ENCODE measurements at regions not wholly inside any gene's neighbourhood (a gene's known extent, or its start where the extent isn't known, plus 50 kb on each side); places are given as distances from the start of the nearest gene placed in this dataset.

DNA sequence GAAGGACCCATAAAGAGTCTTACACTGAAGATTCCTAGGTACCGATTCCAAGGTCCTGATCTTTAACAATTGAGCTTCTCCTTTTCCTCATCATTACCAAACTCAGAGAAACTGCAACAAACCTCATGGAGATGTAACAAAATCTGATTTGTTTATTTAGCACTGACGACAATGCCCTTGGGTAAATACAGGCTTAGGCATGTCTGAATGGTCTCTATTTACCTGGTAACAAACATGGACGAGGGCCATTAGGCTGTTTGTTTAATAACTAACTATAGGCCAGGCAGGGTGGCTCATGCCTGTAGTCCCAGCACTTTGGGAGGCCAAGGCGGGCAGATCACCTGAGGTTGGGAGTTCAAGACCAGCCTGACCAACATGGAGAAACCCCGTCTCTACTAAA lies 333.3 kb downstream of the AGTPBP1 start:
- H4K20me1 ChIP-seq (ENCODE audit: insufficient read depth): no peaks in the 10 kb centered on the region
- H3K4me2 ChIP-seq (ENCODE audit: low read length): no peak overlapping the region
- no peak overlapping the region for H3K9ac ChIP-seq (ENCODE audit: low read length)
- no peak overlapping the region for H3K4me3 ChIP-seq (ENCODE audit: low read length)
- H3F3A ChIP-seq (ENCODE audit: insufficient read depth, low read length, poor library complexity, severe bottlenecking): no peaks in the 10 kb centered on the region
- H3K9me2 ChIP-seq (ENCODE audit: insufficient read depth, low read length): no peaks in the 10 kb centered on the region
- H3K27me3 ChIP-seq (ENCODE audit: insufficient read depth, low read depth, low read length): no peaks in the 10 kb centered on the region
- H3K27ac ChIP-seq (ENCODE audit: low read length): no peak overlapping the region
- no peaks in the 10 kb centered on the region for H3K9me3 ChIP-seq (ENCODE audit: low read length)
- H2AFZ ChIP-seq (ENCODE audit: low read depth, low read length): no peak overlapping the region
- H3K79me2 ChIP-seq (replicated peaks; ENCODE audit: insufficient read depth, low read length): no peaks in the 10 kb centered on the region
- TF ChIP-seq RAD21 (conservative IDR thresholded peaks at IDR 0.05) (no peak), TAF1 (IDR thresholded peaks at IDR 0.05; ENCODE audit: low read depth) (no peak), CTCF (IDR thresholded peaks at IDR 0.05; ENCODE audit: poor library complexity, severe bottlenecking) (no peak), POLR2AphosphoS5 (IDR thresholded peaks at IDR 0.05) (no peak), EP300 (conservative IDR thresholded peaks at IDR 0.05; ENCODE audit: poor library complexity, severe bottlenecking) (no peak), EZH2 (IDR thresholded peaks at IDR 0.05; ENCODE audit: borderline replicate concordance, insufficient read depth, low read length, poor library complexity, severe bottlenecking) (no peak), SMC3 (conservative IDR thresholded peaks at IDR 0.05; ENCODE audit: poor library complexity) (no peak), MXI1 (conservative IDR thresholded peaks at IDR 0.05; ENCODE audit: poor library complexity, severe bottlenecking) (no peak)
- TF ChIP-seq, protein P1, sequence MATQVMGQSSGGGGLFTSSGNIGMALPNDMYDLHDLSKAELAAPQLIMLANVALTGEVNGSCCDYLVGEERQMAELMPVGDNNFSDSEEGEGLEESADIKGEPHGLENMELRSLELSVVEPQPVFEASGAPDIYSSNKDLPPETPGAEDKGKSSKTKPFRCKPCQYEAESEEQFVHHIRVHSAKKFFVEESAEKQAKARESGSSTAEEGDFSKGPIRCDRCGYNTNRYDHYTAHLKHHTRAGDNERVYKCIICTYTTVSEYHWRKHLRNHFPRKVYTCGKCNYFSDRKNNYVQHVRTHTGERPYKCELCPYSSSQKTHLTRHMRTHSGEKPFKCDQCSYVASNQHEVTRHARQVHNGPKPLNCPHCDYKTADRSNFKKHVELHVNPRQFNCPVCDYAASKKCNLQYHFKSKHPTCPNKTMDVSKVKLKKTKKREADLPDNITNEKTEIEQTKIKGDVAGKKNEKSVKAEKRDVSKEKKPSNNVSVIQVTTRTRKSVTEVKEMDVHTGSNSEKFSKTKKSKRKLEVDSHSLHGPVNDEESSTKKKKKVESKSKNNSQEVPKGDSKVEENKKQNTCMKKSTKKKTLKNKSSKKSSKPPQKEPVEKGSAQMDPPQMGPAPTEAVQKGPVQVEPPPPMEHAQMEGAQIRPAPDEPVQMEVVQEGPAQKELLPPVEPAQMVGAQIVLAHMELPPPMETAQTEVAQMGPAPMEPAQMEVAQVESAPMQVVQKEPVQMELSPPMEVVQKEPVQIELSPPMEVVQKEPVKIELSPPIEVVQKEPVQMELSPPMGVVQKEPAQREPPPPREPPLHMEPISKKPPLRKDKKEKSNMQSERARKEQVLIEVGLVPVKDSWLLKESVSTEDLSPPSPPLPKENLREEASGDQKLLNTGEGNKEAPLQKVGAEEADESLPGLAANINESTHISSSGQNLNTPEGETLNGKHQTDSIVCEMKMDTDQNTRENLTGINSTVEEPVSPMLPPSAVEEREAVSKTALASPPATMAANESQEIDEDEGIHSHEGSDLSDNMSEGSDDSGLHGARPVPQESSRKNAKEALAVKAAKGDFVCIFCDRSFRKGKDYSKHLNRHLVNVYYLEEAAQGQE (IDR thresholded peaks at IDR 0.05; ENCODE audit: borderline replicate concordance): no peak
- H3K36me3 ChIP-seq (ENCODE audit: insufficient read depth, low read length): no peaks in the 10 kb centered on the region

DNA sequence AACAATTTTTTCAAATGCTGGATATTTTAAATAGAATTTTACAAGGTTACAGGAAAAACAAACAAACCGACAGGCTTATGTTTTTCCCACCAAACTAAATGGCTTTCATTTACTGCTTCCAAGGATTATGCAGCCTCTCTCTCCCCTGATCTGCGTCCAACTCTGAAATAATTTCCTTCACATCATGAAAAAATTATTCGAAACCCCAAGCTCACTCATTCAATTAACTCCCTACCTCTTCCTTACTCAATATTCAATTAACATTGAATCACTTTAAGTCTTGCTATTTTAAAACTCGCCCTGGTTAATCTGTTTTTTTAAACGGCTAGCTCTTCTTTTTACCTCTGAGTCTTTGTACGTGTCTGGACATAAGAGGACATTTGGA lies 336.2 kb downstream of the AGTPBP1 start:
- H4K20me1 ChIP-seq (ENCODE audit: insufficient read depth): no peaks in the 10 kb centered on the region
- no peaks in the 10 kb centered on the region for H3K9me2 ChIP-seq (ENCODE audit: insufficient read depth, low read length)
- H3K4me2 ChIP-seq (ENCODE audit: low read length): no peak overlapping the region
- H3K79me2 ChIP-seq (replicated peaks; ENCODE audit: insufficient read depth, low read length): no peaks in the 10 kb centered on the region
- TF ChIP-seq EP300 (conservative IDR thresholded peaks at IDR 0.05; ENCODE audit: poor library complexity, severe bottlenecking) (no peak), MXI1 (conservative IDR thresholded peaks at IDR 0.05; ENCODE audit: poor library complexity, severe bottlenecking) (no peak), POLR2AphosphoS5 (IDR thresholded peaks at IDR 0.05) (no peak), CTCF (IDR thresholded peaks at IDR 0.05; ENCODE audit: poor library complexity, severe bottlenecking) (no peak), SMC3 (conservative IDR thresholded peaks at IDR 0.05; ENCODE audit: poor library complexity) (no peak), TAF1 (IDR thresholded peaks at IDR 0.05; ENCODE audit: low read depth) (no peak), EZH2 (IDR thresholded peaks at IDR 0.05; ENCODE audit: borderline replicate concordance, insufficient read depth, low read length, poor library complexity, severe bottlenecking) (no peak), RAD21 (conservative IDR thresholded peaks at IDR 0.05) (no peak)
- TF ChIP-seq, protein P1 (IDR thresholded peaks at IDR 0.05; ENCODE audit: borderline replicate concordance): no peak
- H3K27ac ChIP-seq (ENCODE audit: low read length): no peak overlapping the region
- H3K4me3 ChIP-seq (ENCODE audit: low read length): no peak overlapping the region
- no peaks in the 10 kb centered on the region for H3F3A ChIP-seq (ENCODE audit: insufficient read depth, low read length, poor library complexity, severe bottlenecking)
- no peak overlapping the region for H2AFZ ChIP-seq (ENCODE audit: low read depth, low read length)
- H3K36me3 ChIP-seq (ENCODE audit: insufficient read depth, low read length): no peaks in the 10 kb centered on the region
- H3K27me3 ChIP-seq (ENCODE audit: insufficient read depth, low read depth, low read length): no peaks in the 10 kb centered on the region
- H3K9ac ChIP-seq (ENCODE audit: low read length): no peak overlapping the region
- no peaks in the 10 kb centered on the region for H3K9me3 ChIP-seq (ENCODE audit: low read length)
